GM18507 (cell line): ENCODE measurements at regions not wholly inside any gene's neighbourhood (a gene's known extent, or its start where the extent isn't known, plus 50 kb on each side); places are given as distances from the start of the nearest gene placed in this dataset.
"Not testable (repeated sequence)": the region's sequence is repeated elsewhere in the genome, so short reads cannot be mapped to it uniquely, and the experiment has no call there.

ENCODE experiments used
- DNase-seq: peaks from one replicate; pipeline ENCODE4 v3.0.0; 2011; ENCODE audit warnings: low read depth; ENCODE audit not compliant: insufficient read length; ENCODE audit errors: extremely low spot score
- FAIRE-seq: peaks from 2 replicates; lab custom pipeline; 2011; peaks lifted over from hg19 to GRCh38; lab: Jason Lieb, UNC

GRCh38 chr3:30518181-30518864, 88.1 kb upstream of the TGFBR2 start:
- no peak for FAIRE-seq
- no peak for DNase-seq

- no peak for FAIRE-seq
- DNase-seq: no peak
Measured at GRCh38 chr3:30518872-30519271, 87.5 kb upstream of the TGFBR2 start.

GRCh38 chr3:30520699-30521098, 85.7 kb upstream of the TGFBR2 start:
- FAIRE-seq (no peak), DNase-seq (no peak)

GRCh38 chr3:30521156-30521715, 85.2 kb upstream of the TGFBR2 start:
- FAIRE-seq (no peak), DNase-seq (no peak)

- FAIRE-seq (no peak), DNase-seq (no peak)
Measured at GRCh38 chr3:30522476-30522875, 83.9 kb upstream of the TGFBR2 start.

- DNase-seq (no peak), FAIRE-seq (no peak)
Measured at GRCh38 chr3:30523366-30523765, 83.0 kb upstream of the TGFBR2 start.

- no peak for DNase-seq
- no peak for FAIRE-seq
Measured at GRCh38 chr3:30524357-30525040, 81.9 kb upstream of the TGFBR2 start.

- FAIRE-seq (no peak), DNase-seq (no peak)
Measured at GRCh38 chr3:30526031-30526430, 80.4 kb upstream of the TGFBR2 start.

GRCh38 chr3:30527186-30527585, 79.2 kb upstream of the TGFBR2 start:
- DNase-seq: no peak
- FAIRE-seq: no peak

GRCh38 chr3:30527720-30528119, 78.7 kb upstream of the TGFBR2 start:
- FAIRE-seq: no peak
- DNase-seq: no peak

- no peak for FAIRE-seq
- DNase-seq: no peak
Measured at GRCh38 chr3:30530084-30530483, 76.3 kb upstream of the TGFBR2 start.

- DNase-seq (no peak), FAIRE-seq (no peak)
Measured at GRCh38 chr3:30531017-30531570, 75.3 kb upstream of the TGFBR2 start.

GRCh38 chr3:30535525-30535924, 70.9 kb upstream of the TGFBR2 start:
- FAIRE-seq: no peak

GRCh38 chr3:30538791-30539190, 67.6 kb upstream of the TGFBR2 start:
- DNase-seq (no peak), FAIRE-seq (no peak)

More at GRCh38 chr3:30535525-30535924, 70.9 kb upstream of the TGFBR2 start:
- DNase-seq: no peak

GRCh38 chr3:30539206-30539605, 67.2 kb upstream of the TGFBR2 start:
- DNase-seq (no peak), FAIRE-seq (no peak)

GRCh38 chr3:30539772-30540171, 66.6 kb upstream of the TGFBR2 start:
- FAIRE-seq (no peak), DNase-seq (no peak)

GRCh38 chr3:30541156-30541555, 65.2 kb upstream of the TGFBR2 start:
- not testable (repeated sequence) for FAIRE-seq, DNase-seq

GRCh38 chr3:30542897-30543296, 63.5 kb upstream of the TGFBR2 start:
- FAIRE-seq (no peak), DNase-seq (no peak)

GRCh38 chr3:30544812-30545211, 61.6 kb upstream of the TGFBR2 start:
- FAIRE-seq: no peak
- no peak for DNase-seq

GRCh38 chr3:30546934-30547333, 59.5 kb upstream of the TGFBR2 start:
- FAIRE-seq (no peak), DNase-seq (no peak)

GRCh38 chr3:30547716-30548115, 58.7 kb upstream of the TGFBR2 start:
- FAIRE-seq (no peak), DNase-seq (no peak)
